Right ventricle myocardium inferior (tissue), 1 donor: ENCODE measurements at regions not wholly inside any gene's neighbourhood (a gene's known extent, or its start where the extent isn't known, plus 50 kb on each side); places are given as distances from the start of the nearest gene placed in this dataset.

ENCODE experiments used
- ATAC-seq: fragments of 200-7000 bp; cut with Tn5 transposase; one replicate; pipeline ENCODE4 v1.9.1; 2020; ENCODE audit warnings: mild to moderate bottlenecking, moderate library complexity
- DNase-seq: peaks from one replicate; pipeline ENCODE4 v3.0.0; 2021; ENCODE audit errors: missing footprints
- intact Hi-C: fragments of 100-400 bp; cut with DNase I; formaldehyde crosslinking; loops from one replicate; pipeline ENCODE4 v1.11.0; 2022
- donor health status: DM: no; HTN: yes; CAD: no; lungs with severe emphysema.

GRCh38 chr13:29993716-29994488, 143.5 kb upstream of the UBL3 start:
- DNase-seq (no peak), ATAC-seq (no peak)
- intact Hi-C loops = no loop called here

- DNase-seq = no peak
- ATAC-seq = no peak
- intact Hi-C loops = no loop called here
Observed at GRCh38 chr13:29993196-29993595, 142.8 kb upstream of the UBL3 start.

- DNase-seq (no peak), ATAC-seq (no peak)
- intact Hi-C loops = no loop called here
Observed at GRCh38 chr13:29991343-29991742, 140.9 kb upstream of the UBL3 start.

GRCh38 chr13:29987340-29987739, 136.9 kb upstream of the UBL3 start:
- DNase-seq (no peak), ATAC-seq (no peak)
- intact Hi-C loops = no loop called here

- intact Hi-C loops = no loop called here
- no peak for DNase-seq
- ATAC-seq = no peak
Observed at GRCh38 chr13:29980339-29980738, 129.9 kb upstream of the UBL3 start.

GRCh38 chr13:29978211-29978610, 127.8 kb upstream of the UBL3 start:
- no peak for ATAC-seq
- intact Hi-C loops = no loop called here
- no peak for DNase-seq

- intact Hi-C loops = no loop called here
- no peak for ATAC-seq
- no peak for DNase-seq
Observed at GRCh38 chr13:29977476-29978120, 127.2 kb upstream of the UBL3 start.

GRCh38 chr13:29976535-29976934, 126.1 kb upstream of the UBL3 start:
- DNase-seq = no peak
- ATAC-seq = no peak
- intact Hi-C loops = no loop called here

GRCh38 chr13:29975283-29975682, 124.9 kb upstream of the UBL3 start:
- DNase-seq (no peak), ATAC-seq (no peak)
- intact Hi-C loops = no loop called here

GRCh38 chr13:29969286-29969685, 118.9 kb upstream of the UBL3 start:
- ATAC-seq = no peak
- intact Hi-C loops = no loop called here
- no peak for DNase-seq

GRCh38 chr13:29964181-29964845, 113.9 kb upstream of the UBL3 start:
- intact Hi-C loops = no loop called here
- DNase-seq (no peak), ATAC-seq (no peak)

- intact Hi-C loops = no loop called here
- ATAC-seq (no peak), DNase-seq (no peak)
Observed at GRCh38 chr13:29963089-29963488, 112.7 kb upstream of the UBL3 start.

- intact Hi-C loops = no loop called here
- no peak for DNase-seq
- ATAC-seq = no peak
Observed at GRCh38 chr13:29961036-29961670, 110.7 kb upstream of the UBL3 start.

- intact Hi-C loops = no loop called here
- ATAC-seq (no peak), DNase-seq (no peak)
Observed at GRCh38 chr13:29959603-29960002, 109.2 kb upstream of the UBL3 start.

- intact Hi-C loops = no loop called here
- ATAC-seq (no peak), DNase-seq (no peak)
Observed at GRCh38 chr13:29959086-29959485, 108.7 kb upstream of the UBL3 start.

- intact Hi-C loops = no loop called here
- no peak for DNase-seq
- no peak for ATAC-seq
Observed at GRCh38 chr13:29958476-29958875, 108.1 kb upstream of the UBL3 start.

- ATAC-seq = no peak
- DNase-seq = no peak
- intact Hi-C loops = no loop called here
Observed at GRCh38 chr13:29957320-29957719, 106.9 kb upstream of the UBL3 start.

GRCh38 chr13:29956853-29957252, 106.4 kb upstream of the UBL3 start:
- intact Hi-C loops = no loop called here
- DNase-seq = no peak
- no peak for ATAC-seq

GRCh38 chr13:29955137-29955650, 104.8 kb upstream of the UBL3 start:
- intact Hi-C loops = no loop called here
- DNase-seq = no peak
- no peak for ATAC-seq
